ENCODE measurements at regions not wholly inside any gene's neighbourhood (a gene's known extent, or its start where the extent isn't known, plus 50 kb on each side); places are given as distances from the start of the nearest gene placed in this dataset.

- H3K27me3 ChIP-seq (ENCODE audit: low read depth, low read length): no peaks in the 10 kb centered on the region
- no peaks in the 10 kb centered on the region for H3K36me3 ChIP-seq (ENCODE audit: control insufficient read depth in 1 of 2, insufficient read depth in 2 of 2, low read length in 2 of 2)
- H3K4me1 ChIP-seq (ENCODE audit: control insufficient read depth in 1 of 2, insufficient read depth in 2 of 2, low read length in 2 of 2): peaks cover 0 to 6% of the 10 kb centered on the region in 2 donors
- H3K4me3 ChIP-seq (ENCODE audit: low read depth in 1 of 2, low read length in 2 of 2): no peak overlapping the region
- H3K27ac ChIP-seq (ENCODE audit: low read length): no peak overlapping the region
- no peaks in the 10 kb centered on the region for H3K9me3 ChIP-seq (ENCODE audit: control insufficient read depth in 1 of 2, low read length in 2 of 2)
Measured at GRCh38 chr10:118173296-118173695, 126.6 kb upstream of the RAB11FIP2 start.

GRCh38 chr10:118171861-118172260, 125.1 kb upstream of the RAB11FIP2 start:
- no peaks in the 10 kb centered on the region for H3K9me3 ChIP-seq (ENCODE audit: control insufficient read depth in 1 of 2, low read length in 2 of 2)
- H3K36me3 ChIP-seq (ENCODE audit: control insufficient read depth in 1 of 2, insufficient read depth in 2 of 2, low read length in 2 of 2): no peaks in the 10 kb centered on the region
- peaks cover 0 to 6% of the 10 kb centered on the region in 2 donors for H3K4me1 ChIP-seq (ENCODE audit: control insufficient read depth in 1 of 2, insufficient read depth in 2 of 2, low read length in 2 of 2)
- no peak overlapping the region for H3K4me3 ChIP-seq (ENCODE audit: low read depth in 1 of 2, low read length in 2 of 2)
- H3K27ac ChIP-seq (ENCODE audit: low read length): no peak overlapping the region
- no peaks in the 10 kb centered on the region for H3K27me3 ChIP-seq (ENCODE audit: low read depth, low read length)

GRCh38 chr10:118167056-118167700, 120.4 kb upstream of the RAB11FIP2 start:
- Histone ChIP-seq H3K27ac (ENCODE audit: low read length) (no peak overlapping the region), H3K9me3 (ENCODE audit: control insufficient read depth in 1 of 2, low read length in 2 of 2) (no peaks in the 10 kb centered on the region), H3K4me3 (ENCODE audit: low read depth in 1 of 2, low read length in 2 of 2) (no peak overlapping the region), H3K4me1 (ENCODE audit: control insufficient read depth in 1 of 2, insufficient read depth in 2 of 2, low read length in 2 of 2) (peaks cover 0 to 5% of the 10 kb centered on the region in 2 donors), H3K36me3 (ENCODE audit: control insufficient read depth in 1 of 2, insufficient read depth in 2 of 2, low read length in 2 of 2) (no peaks in the 10 kb centered on the region), H3K27me3 (ENCODE audit: low read depth, low read length) (no peaks in the 10 kb centered on the region)

- Histone ChIP-seq H3K27me3 (ENCODE audit: low read depth, low read length) (peaks cover 4% of the 10 kb centered on the region), H3K4me3 (ENCODE audit: low read depth in 1 of 2, low read length in 2 of 2) (no peak overlapping the region), H3K36me3 (ENCODE audit: control insufficient read depth in 1 of 2, insufficient read depth in 2 of 2, low read length in 2 of 2) (no peaks in the 10 kb centered on the region), H3K9me3 (ENCODE audit: control insufficient read depth in 1 of 2, low read length in 2 of 2) (no peaks in the 10 kb centered on the region), H3K27ac (ENCODE audit: low read length) (no peak overlapping the region), H3K4me1 (ENCODE audit: control insufficient read depth in 1 of 2, insufficient read depth in 2 of 2, low read length in 2 of 2) (no peaks in the 10 kb centered on the region)
Measured at GRCh38 chr10:118163217-118163616, 116.5 kb upstream of the RAB11FIP2 start.

GRCh38 chr10:118161461-118162246, 114.9 kb upstream of the RAB11FIP2 start:
- H3K9me3 ChIP-seq (ENCODE audit: control insufficient read depth in 1 of 2, low read length in 2 of 2): no peaks in the 10 kb centered on the region
- no peaks in the 10 kb centered on the region for H3K36me3 ChIP-seq (ENCODE audit: control insufficient read depth in 1 of 2, insufficient read depth in 2 of 2, low read length in 2 of 2)
- no peaks in the 10 kb centered on the region for H3K4me1 ChIP-seq (ENCODE audit: control insufficient read depth in 1 of 2, insufficient read depth in 2 of 2, low read length in 2 of 2)
- peaks cover 4% of the 10 kb centered on the region for H3K27me3 ChIP-seq (ENCODE audit: low read depth, low read length)
- no peak overlapping the region for H3K27ac ChIP-seq (ENCODE audit: low read length)
- no peak overlapping the region for H3K4me3 ChIP-seq (ENCODE audit: low read depth in 1 of 2, low read length in 2 of 2)

GRCh38 chr10:118153287-118153686, 106.5 kb upstream of the RAB11FIP2 start:
- Histone ChIP-seq H3K27me3 (ENCODE audit: low read depth, low read length) (no peaks in the 10 kb centered on the region), H3K27ac (ENCODE audit: low read length) (no peak overlapping the region), H3K36me3 (ENCODE audit: control insufficient read depth in 1 of 2, insufficient read depth in 2 of 2, low read length in 2 of 2) (no peaks in the 10 kb centered on the region), H3K4me3 (ENCODE audit: low read depth in 1 of 2, low read length in 2 of 2) (no peak overlapping the region), H3K4me1 (ENCODE audit: control insufficient read depth in 1 of 2, insufficient read depth in 2 of 2, low read length in 2 of 2) (no peaks in the 10 kb centered on the region), H3K9me3 (ENCODE audit: control insufficient read depth in 1 of 2, low read length in 2 of 2) (no peaks in the 10 kb centered on the region)

- Histone ChIP-seq H3K27ac (ENCODE audit: low read length) (no peak overlapping the region), H3K4me3 (ENCODE audit: low read depth in 1 of 2, low read length in 2 of 2) (no peak overlapping the region), H3K27me3 (ENCODE audit: low read depth, low read length) (no peaks in the 10 kb centered on the region), H3K9me3 (ENCODE audit: control insufficient read depth in 1 of 2, low read length in 2 of 2) (no peaks in the 10 kb centered on the region), H3K4me1 (ENCODE audit: control insufficient read depth in 1 of 2, insufficient read depth in 2 of 2, low read length in 2 of 2) (no peaks in the 10 kb centered on the region), H3K36me3 (ENCODE audit: control insufficient read depth in 1 of 2, insufficient read depth in 2 of 2, low read length in 2 of 2) (no peaks in the 10 kb centered on the region)
Measured at GRCh38 chr10:118151461-118151860, 104.7 kb upstream of the RAB11FIP2 start.

GRCh38 chr10:118148247-118148646, 101.5 kb upstream of the RAB11FIP2 start:
- no peaks in the 10 kb centered on the region for H3K9me3 ChIP-seq (ENCODE audit: control insufficient read depth in 1 of 2, low read length in 2 of 2)
- no peaks in the 10 kb centered on the region for H3K27me3 ChIP-seq (ENCODE audit: low read depth, low read length)
- H3K27ac ChIP-seq (ENCODE audit: low read length): no peak overlapping the region
- no peaks in the 10 kb centered on the region for H3K36me3 ChIP-seq (ENCODE audit: control insufficient read depth in 1 of 2, insufficient read depth in 2 of 2, low read length in 2 of 2)
- no peaks in the 10 kb centered on the region for H3K4me1 ChIP-seq (ENCODE audit: control insufficient read depth in 1 of 2, insufficient read depth in 2 of 2, low read length in 2 of 2)
- no peak overlapping the region for H3K4me3 ChIP-seq (ENCODE audit: low read depth in 1 of 2, low read length in 2 of 2)

- Histone ChIP-seq H3K36me3 (ENCODE audit: control insufficient read depth in 1 of 2, insufficient read depth in 2 of 2, low read length in 2 of 2) (no peaks in the 10 kb centered on the region), H3K9me3 (ENCODE audit: control insufficient read depth in 1 of 2, low read length in 2 of 2) (no peaks in the 10 kb centered on the region), H3K27ac (ENCODE audit: low read length) (no peak overlapping the region)
Measured at GRCh38 chr10:118145256-118145655, 98.5 kb upstream of the RAB11FIP2 start.

GRCh38 chr10:118141471-118141870, 94.7 kb upstream of the RAB11FIP2 start:
- H3K27ac ChIP-seq (ENCODE audit: low read length): no peak overlapping the region
- no peaks in the 10 kb centered on the region for H3K36me3 ChIP-seq (ENCODE audit: control insufficient read depth in 1 of 2, insufficient read depth in 2 of 2, low read length in 2 of 2)
- no peaks in the 10 kb centered on the region for H3K4me1 ChIP-seq (ENCODE audit: control insufficient read depth in 1 of 2, insufficient read depth in 2 of 2, low read length in 2 of 2)
- H3K27me3 ChIP-seq (ENCODE audit: low read depth, low read length): no peaks in the 10 kb centered on the region
- H3K4me3 ChIP-seq (ENCODE audit: low read depth in 1 of 2, low read length in 2 of 2): no peak overlapping the region
- H3K9me3 ChIP-seq (ENCODE audit: control insufficient read depth in 1 of 2, low read length in 2 of 2): no peaks in the 10 kb centered on the region

More at GRCh38 chr10:118145256-118145655, 98.5 kb upstream of the RAB11FIP2 start:
- Histone ChIP-seq H3K4me1 (ENCODE audit: control insufficient read depth in 1 of 2, insufficient read depth in 2 of 2, low read length in 2 of 2) (no peaks in the 10 kb centered on the region), H3K27me3 (ENCODE audit: low read depth, low read length) (no peaks in the 10 kb centered on the region), H3K4me3 (ENCODE audit: low read depth in 1 of 2, low read length in 2 of 2) (no peak overlapping the region)

GRCh38 chr10:118139321-118139720, 92.6 kb upstream of the RAB11FIP2 start:
- Histone ChIP-seq H3K36me3 (ENCODE audit: control insufficient read depth in 1 of 2, insufficient read depth in 2 of 2, low read length in 2 of 2) (no peaks in the 10 kb centered on the region), H3K9me3 (ENCODE audit: control insufficient read depth in 1 of 2, low read length in 2 of 2) (no peaks in the 10 kb centered on the region), H3K27me3 (ENCODE audit: low read depth, low read length) (no peaks in the 10 kb centered on the region), H3K4me1 (ENCODE audit: control insufficient read depth in 1 of 2, insufficient read depth in 2 of 2, low read length in 2 of 2) (no peaks in the 10 kb centered on the region), H3K27ac (ENCODE audit: low read length) (no peak overlapping the region), H3K4me3 (ENCODE audit: low read depth in 1 of 2, low read length in 2 of 2) (no peak overlapping the region)
